Calu3 (cell line): ENCODE measurements at regions not wholly inside any gene's neighbourhood (a gene's known extent, or its start where the extent isn't known, plus 50 kb on each side); places are given as distances from the start of the nearest gene placed in this dataset.

Experiments
- BruUV-seq: library from RNA; stranded (reverse); fragments of 400-500 nt; replicated peaks from 2 replicates; lab custom pipeline; 2021; lab: Mats Ljungman, UMichigan
- CTCF ChIA-PET: fragments of 300-600 bp; sonication (Branson Sonifier 250); formaldehyde crosslinking; loops from one replicate; lab custom pipeline; 2022; ENCODE audit warnings: antibody characterized with exemption; lab: Charles Lee
- DNase-seq: peaks from one replicate; pipeline ENCODE4 v3.0.0; 2022
- H3K27ac Mint-ChIP-seq: one replicate; pipeline ENCODE4 v1.8.0; 2022; ENCODE audit warnings: mixed read lengths; ENCODE audit not compliant: unreplicated experiment
- H3K27me3 Mint-ChIP-seq: one replicate; pipeline ENCODE4 v1.8.0; 2022; ENCODE audit warnings: mixed read lengths; ENCODE audit not compliant: unreplicated experiment
- H3K36me3 Mint-ChIP-seq: one replicate; pipeline ENCODE4 v1.8.0; 2022; ENCODE audit warnings: mild to moderate bottlenecking, moderate library complexity, mixed read lengths; ENCODE audit not compliant: insufficient read depth, unreplicated experiment
- H3K4me1 Mint-ChIP-seq: one replicate; pipeline ENCODE4 v1.8.0; 2022; ENCODE audit warnings: mild to moderate bottlenecking, low read depth, mixed read lengths; ENCODE audit not compliant: unreplicated experiment
- H3K4me3 Mint-ChIP-seq: one replicate; pipeline ENCODE4 v1.8.0; 2022; ENCODE audit warnings: mild to moderate bottlenecking, low read depth, moderate library complexity, mixed read lengths; ENCODE audit not compliant: unreplicated experiment
- H3K9me3 Mint-ChIP-seq: one replicate; pipeline ENCODE4 v1.8.0; 2022; ENCODE audit warnings: low read depth, mixed read lengths; ENCODE audit not compliant: unreplicated experiment
- CTCF ChIP-seq: fragments of 200-600 bp; IDR thresholded peaks from one replicate; pipeline ENCODE4 v1.8.0; 2022; ENCODE audit warnings: antibody characterized with exemption; ENCODE audit not compliant: unreplicated experiment
- intact Hi-C: fragments of 100-400 bp; cut with micrococcal nuclease; formaldehyde crosslinking; loops from one replicate; pipeline ENCODE4 v1.10.0; 2022; ENCODE audit not compliant: unreplicated experiment

- CTCF ChIA-PET: no interaction called here
- no peaks in the 10 kb centered on the region for H3K27me3 Mint-ChIP-seq
Measured at GRCh38 chr4:27141530-27141929, 280.9 kb downstream of the STIM2 start.

GRCh38 chr4:27142841-27143240 is 282.2 kb downstream of the STIM2 start:
- Mint-ChIP-seq H3K27ac (no peak overlapping the region), H3K4me1 (no peaks in the 10 kb centered on the region), H3K36me3 (no peaks in the 10 kb centered on the region), H3K4me3 (no peak overlapping the region), H3K9me3 (no peaks in the 10 kb centered on the region), H3K27me3 (no peaks in the 10 kb centered on the region)
- no peak for DNase-seq
- intact Hi-C loops: no loop called here
- no TSS peak for BruUV-seq
- no peak for TF ChIP-seq CTCF
- CTCF ChIA-PET: no interaction called here

More at GRCh38 chr4:27141530-27141929, 280.9 kb downstream of the STIM2 start:
- BruUV-seq: no TSS peak
- no peak overlapping the region for H3K27ac Mint-ChIP-seq
- intact Hi-C loops: no loop called here
- no peak overlapping the region for H3K4me3 Mint-ChIP-seq
- H3K4me1 Mint-ChIP-seq: no peaks in the 10 kb centered on the region
- no peak for DNase-seq
- H3K36me3 Mint-ChIP-seq: no peaks in the 10 kb centered on the region
- no peaks in the 10 kb centered on the region for H3K9me3 Mint-ChIP-seq
- no peak for TF ChIP-seq CTCF

DNA sequence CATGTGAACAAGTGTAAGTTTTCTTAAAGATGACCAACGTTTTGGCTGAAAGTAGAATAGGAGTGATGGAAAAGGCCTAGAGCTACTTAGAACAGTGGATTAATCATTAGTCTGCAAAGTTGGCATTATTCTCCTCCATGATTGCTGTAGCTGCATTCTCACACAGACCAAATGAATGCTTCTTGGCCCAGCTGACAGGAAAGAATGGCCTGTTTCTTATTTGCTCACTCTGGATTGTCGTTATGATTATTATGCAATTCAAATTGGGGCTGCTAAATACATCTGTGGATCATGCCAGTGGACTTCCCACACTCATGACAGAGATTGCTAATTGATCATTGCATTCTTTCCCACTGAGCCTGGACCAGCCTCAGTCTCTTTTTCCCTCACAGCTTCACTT is 285.0 kb downstream of the STIM2 start:
- no peaks in the 10 kb centered on the region for H3K4me1 Mint-ChIP-seq
- no peak overlapping the region for H3K27ac Mint-ChIP-seq
- CTCF ChIA-PET: interaction anchor here (1.2 kb wide), 1 partner anchor 23 kb away, joined by 3 read pairs; no protein-coding TSS in a partner anchor
- intact Hi-C loops: no loop called here
- no peak for DNase-seq
- H3K9me3 Mint-ChIP-seq: no peaks in the 10 kb centered on the region
- no peak for TF ChIP-seq CTCF
- BruUV-seq: no TSS peak
- H3K4me3 Mint-ChIP-seq: no peak overlapping the region
- no peaks in the 10 kb centered on the region for H3K27me3 Mint-ChIP-seq
- H3K36me3 Mint-ChIP-seq: no peaks in the 10 kb centered on the region

GRCh38 chr4:27148211-27148895 is 287.7 kb downstream of the STIM2 start:
- Mint-ChIP-seq H3K27me3 (no peaks in the 10 kb centered on the region), H3K4me1 (no peaks in the 10 kb centered on the region), H3K9me3 (no peaks in the 10 kb centered on the region), H3K27ac (no peak overlapping the region), H3K4me3 (no peak overlapping the region), H3K36me3 (no peaks in the 10 kb centered on the region)
- intact Hi-C loops: no loop called here
- no TSS peak for BruUV-seq
- no peak for DNase-seq
- CTCF ChIA-PET: no interaction called here
- no peak for TF ChIP-seq CTCF
